ENCODE measurements at regions not wholly inside any gene's neighbourhood (a gene's known extent, or its start where the extent isn't known, plus 50 kb on each side); places are given as distances from the start of the nearest gene placed in this dataset.
"Not testable (repeated sequence)": the region's sequence is repeated elsewhere in the genome, so short reads cannot be mapped to it uniquely, and the experiment has no call there.

DNA sequence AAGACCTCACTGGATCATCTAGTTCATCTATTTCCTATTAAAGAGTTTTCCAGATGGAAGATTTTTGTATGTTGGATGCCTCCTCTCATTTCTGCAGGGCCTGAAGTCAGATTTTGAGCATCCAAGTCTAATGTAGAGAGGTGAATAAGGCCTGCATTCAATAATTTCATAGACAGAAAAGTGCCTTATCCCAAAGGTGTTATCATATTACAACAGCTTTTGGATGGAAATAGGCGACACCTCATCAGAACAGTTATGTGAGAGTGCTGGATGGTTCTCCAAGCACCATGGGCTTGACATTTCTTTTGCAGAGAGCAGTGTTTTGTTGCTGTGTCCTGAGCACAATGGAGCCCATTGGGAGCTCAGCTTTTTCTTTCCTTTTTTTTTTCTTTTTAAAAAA, 162.4 kb upstream of the MEOX2 start:
- no peak for DNase-seq

DNA sequence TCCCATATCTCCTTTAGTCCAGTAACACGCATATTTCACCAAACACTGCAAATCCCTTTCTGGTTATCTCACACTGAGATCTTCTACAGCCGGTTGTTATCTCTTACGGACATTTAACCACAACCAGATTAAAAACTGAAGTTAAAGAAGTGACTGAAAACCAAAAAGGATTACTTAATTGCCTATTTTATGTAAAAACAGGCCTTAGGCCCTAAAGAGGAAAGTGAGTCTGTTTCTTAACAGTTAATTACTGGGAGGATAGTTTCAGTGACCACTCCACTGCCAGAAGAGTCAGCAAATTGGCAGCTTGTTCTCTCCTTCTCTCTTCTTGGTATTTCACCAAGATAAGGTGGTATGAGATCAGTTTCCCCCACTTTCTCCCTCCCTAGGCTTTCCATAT, 161.9 kb upstream of the MEOX2 start:
- no peak for DNase-seq

DNA sequence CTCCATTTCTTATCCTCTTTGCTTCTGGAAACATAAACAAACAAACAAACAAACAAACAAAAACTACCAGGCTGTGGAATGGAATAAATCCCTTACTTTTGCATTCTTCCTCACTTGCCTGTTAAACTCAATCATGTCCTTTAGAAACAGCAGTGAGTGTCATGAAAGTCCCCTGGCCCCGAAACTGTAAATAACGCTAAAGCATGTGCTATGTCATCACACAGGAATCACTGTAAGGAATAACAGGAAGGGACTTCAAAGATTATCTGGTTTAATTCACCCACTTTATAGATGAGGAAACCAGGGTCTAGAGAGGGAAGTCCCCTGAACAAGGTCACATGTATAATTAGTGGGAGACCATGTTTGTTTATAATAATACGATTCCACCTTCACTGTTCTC, 159.4 kb upstream of the MEOX2 start:
- no peak for DNase-seq

DNA sequence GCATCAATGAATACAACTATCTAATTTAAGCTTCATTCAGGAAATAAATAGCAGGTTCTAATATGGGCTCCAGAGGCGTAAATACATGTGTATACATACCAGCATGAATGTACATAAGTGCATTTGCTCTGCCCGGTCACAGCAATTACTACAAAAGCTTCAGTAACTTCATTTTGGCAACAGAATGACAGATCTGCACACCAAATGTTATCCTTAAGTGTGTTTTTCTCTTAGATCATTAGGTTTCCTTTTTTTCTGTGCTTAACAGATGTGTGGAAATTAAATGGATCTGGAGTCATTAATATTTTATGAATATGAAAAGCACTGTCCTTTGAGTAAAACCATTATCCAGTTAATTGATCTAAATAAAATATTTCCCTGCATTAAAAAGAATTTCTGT, 159.0 kb upstream of the MEOX2 start:
- peak; percentile 31 for DNase-seq

DNA sequence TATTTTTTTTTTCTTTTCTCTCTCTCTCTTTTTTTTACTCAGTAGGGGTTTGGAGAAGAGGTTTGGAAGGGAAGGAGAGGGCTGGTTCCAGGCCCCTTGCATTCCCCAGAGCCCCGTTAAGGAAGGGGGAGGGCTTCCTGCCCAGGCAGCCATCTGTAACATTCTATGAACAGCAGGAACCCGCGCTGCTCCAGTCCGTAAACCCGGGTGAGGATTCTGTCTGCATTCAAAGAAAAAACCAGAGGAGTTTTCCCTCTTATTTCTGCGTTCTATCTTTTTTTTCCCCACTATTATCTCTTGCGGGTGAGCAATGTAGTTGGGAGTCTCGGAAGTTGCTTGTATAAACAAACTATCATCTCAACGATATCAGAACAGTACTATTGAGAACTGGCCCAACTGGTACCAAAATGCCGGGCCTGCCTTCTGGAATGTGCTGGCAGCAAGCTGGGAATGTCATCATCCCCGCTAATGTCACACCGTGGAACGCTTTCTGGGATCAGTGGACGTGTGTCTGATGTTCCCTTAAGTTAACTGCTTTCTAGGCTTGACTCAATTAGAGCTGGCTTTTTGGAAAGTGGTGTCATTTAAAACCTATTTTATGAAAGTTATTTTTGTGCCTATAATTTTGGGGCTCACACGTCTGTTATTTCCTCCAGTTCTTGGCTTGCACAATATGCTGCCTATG, 153.1 kb upstream of the MEOX2 start:
- DNase-seq: no peak

DNA sequence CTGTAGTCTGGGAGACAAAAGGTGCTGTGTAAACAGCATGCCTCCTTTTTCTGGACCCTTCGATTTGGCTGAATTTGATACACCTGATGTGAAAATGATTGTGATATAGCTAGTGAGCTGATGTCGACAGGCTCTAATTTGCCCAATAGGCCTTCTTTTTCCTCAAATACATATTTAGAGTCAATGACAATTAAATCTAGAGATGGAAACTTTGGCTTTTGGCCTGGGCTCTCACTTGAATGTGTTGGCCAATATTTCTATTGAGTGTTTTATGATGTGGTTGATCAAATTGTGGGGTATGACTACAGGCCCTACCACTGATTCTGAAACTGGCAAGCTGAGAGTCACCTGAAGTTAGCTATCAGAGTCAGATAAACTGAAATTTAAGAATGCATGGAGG, 151.8 kb upstream of the MEOX2 start:
- DNase-seq: no peak

DNA sequence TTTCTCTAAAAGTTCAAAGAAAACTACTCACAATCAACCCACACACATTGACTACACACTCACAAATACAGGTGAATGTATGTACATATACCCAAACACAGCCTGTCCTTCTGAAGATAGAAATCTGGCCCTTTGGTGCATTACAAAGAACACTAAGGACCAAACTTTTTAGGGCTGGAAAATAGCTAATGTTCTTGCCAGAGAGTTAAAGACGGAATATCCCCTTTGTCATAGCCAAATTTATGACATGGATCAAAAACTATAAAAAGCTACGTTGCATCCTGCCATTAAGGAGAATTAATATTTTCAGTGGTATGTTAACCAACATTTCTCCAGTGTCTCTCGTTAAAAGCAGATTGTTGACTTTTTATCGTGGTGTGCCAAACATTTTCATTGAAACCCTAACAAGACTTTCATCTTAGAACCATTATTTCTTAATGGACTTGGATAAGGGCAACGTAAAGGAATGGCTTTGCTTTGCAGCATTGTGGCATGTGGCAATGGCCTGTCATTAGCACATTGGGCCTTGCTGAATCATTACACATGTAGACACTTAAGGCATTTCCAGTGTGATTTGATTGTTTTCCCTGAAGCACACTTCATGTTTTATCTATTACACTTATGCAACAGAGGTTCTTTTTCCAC, 150.9 kb upstream of the MEOX2 start:
- no peak for DNase-seq

DNA sequence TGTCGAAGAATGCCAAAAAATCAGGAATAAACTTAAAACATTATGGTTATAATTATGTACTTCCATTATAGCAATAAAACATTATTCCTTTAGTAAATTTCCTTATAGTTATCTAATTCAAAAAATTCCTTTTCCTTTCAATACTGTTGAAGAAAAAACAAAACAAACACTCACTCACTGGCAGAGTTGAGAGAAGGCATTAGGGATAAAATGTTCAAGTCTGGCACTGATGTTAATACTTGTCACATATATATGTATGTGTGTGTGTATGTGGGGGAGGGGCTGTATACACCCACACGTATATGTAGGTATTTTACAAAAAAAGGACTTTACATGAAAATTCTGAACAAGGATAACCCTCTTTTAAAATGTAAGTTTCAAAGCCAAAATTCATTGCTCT, 150.2 kb upstream of the MEOX2 start:
- no peak for DNase-seq

DNA sequence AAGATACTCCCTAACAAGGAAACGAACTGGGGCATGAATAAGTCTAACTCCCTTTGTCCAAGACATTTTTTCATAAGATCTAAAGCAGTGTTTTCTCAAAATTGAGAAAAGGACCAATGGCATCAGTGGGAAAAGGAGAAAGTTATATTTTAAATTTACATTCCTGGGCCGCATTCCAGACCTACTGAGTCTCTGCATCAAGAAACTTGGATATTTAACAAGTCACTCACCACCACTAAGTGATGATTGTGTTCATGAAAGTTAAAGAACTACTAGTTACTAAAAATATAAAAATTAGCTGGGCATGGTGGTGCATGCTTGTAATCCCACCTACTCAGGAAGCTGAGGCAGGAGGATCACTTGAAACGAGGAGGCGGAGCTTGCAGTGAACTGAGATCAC, 149.6 kb upstream of the MEOX2 start:
- no peak for DNase-seq

DNA sequence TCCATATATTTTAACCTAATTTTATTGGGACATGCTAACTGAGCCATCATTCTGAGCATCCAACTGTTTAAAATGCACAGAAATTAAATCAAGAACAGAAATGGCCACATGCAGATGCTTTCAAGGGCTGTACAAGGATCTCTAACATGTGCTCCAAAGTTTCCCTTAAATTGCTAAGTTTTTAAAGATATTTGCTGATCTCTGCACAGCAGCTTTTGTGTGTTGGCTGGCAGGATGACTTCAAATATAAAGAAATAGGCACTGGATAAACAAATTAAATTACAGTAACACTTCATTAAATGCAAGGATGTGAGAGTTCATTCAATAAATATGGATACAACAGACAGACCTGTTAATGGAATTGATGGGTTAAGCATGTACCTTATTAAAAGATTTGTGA, 148.0 kb upstream of the MEOX2 start:
- no peak for DNase-seq

DNA sequence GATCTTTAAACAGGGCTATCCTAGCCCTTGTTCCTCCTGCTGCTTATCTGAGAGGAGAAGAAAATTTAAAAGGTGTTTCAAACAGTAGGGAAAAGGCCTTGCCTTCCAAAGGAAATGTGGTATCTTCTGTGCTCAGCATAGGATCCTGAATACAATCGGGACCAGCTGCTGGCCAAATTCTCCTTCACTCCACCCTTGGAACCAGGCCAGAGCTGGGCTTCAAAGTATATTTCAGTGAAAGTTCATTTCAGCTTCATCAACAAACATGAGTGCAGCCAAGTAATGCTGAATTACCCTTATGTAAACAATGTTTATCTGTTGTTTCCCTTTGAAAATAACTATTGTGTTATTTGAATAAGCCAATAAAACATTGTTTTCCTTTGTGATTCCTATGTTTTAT, 146.5 kb upstream of the MEOX2 start:
- peak; percentile 81 for DNase-seq

DNA sequence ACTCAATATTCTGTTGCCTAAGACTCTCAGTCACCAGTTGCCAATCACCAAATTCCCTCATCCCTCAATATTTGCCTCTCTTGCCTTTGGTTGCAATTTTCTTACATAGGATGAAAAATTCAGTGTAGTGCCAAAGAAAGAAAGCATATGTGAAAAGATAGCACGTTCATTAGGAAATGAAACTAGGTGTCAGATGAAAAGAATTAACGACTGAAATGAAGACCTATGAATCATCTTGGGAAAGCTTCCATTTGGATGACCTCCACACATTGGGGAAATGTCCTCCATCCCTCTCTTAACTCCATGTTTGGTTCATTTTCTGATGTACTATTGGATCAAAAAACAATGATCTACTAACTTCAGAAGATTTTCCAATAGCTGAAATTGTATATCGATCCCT, 145.1 kb upstream of the MEOX2 start:
- no peak for DNase-seq

DNA sequence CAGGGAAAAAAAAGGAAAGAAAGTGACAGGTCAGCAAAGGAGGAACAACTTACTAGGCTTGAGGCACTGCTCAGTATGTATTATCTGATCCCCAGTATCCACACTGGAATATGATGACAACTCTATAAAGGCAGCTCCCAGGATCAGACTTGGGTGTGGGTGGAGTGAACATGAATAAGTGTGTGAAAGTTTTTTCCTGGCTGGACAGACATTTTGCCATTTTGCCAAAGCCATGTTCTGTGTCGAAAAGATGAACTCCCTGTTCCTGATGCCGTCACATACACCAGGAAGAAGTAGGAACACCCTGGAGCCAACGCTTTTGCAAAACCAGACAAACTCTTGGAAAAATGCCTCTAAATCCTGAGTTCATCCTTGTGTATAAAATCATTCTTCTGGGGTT, 143.2 kb upstream of the MEOX2 start:
- no peak for DNase-seq

DNA sequence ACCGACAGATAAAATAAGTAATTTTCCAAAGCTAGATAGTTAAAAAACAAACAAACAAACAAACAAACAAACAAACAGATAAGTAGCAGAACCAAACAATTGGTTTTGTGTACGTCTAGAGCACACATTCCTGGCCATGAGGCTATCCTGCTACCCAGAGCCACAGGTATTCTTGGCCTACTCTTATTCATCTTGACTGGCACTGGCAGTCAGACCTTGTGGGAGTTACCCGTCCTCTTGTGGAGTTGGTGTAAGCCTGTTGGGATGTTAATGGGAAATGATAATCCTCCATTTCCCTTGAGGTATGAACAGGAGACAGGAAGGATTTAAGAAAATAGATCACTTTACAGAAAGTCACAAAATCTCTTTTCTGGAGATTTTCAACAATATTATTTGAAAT, 142.4 kb upstream of the MEOX2 start:
- no peak for DNase-seq

DNA sequence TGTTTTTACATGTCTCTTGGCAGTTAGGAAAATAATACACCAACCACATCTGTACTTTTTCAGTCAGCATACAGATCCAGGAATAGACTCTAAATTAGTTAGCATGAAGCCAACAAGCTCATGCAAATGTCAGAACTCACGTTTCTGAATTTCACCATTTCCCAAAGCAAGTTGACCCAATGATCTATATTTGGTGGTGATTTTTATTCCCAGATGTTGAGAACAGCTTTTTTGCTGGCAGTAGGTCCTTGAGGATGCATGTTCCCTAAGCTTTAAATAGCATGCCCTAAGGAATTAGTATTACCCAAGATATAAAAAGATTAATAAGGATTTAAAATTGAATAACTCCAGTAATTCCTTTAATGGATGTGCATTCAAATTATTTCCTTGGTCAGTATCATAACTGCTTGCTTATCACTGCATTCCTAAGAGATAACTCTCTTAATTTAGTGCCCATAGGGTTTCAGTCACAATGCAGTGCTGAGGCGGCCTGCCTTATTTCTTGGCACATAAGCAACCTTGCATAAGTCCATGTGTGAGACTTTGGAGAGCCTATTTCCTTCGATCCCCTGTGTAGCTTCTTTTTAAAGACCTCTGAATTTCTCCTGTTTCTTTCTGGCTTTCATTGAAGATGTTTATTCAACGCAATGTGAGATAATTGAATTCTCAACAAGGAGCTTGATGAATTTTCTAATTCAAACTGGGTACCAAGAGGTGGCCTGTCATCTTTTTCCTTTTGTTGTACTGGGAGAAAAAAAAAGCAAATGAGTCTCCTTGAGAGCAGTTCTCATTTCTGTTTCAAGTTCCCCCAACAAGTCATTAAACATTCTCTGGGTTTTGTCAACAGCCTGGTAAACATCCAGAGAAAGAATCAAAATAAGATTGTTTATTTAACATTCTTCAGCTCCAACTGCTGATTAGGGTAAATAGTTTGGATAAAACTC, 135.3 kb upstream of the MEOX2 start:
- no peak for DNase-seq

DNA sequence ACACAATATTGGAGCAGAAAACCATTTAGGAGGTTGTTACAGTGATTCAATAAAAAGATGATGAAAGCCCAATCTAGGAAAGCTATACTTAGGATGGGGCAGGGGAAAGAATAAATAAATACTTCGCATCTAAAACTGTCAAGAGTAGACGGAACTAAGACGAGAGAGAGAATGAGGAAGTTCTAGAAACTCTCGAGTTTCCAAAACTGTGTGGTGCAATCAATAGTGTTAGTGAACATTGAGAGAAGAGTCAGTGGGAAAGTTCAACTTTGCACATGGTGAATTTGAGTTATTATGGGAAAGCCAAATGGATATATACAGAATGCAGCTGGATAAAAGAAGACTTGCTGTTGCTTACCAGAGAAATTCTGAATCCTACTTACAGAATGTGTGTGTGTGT, 133.8 kb upstream of the MEOX2 start:
- DNase-seq: no peak

DNA sequence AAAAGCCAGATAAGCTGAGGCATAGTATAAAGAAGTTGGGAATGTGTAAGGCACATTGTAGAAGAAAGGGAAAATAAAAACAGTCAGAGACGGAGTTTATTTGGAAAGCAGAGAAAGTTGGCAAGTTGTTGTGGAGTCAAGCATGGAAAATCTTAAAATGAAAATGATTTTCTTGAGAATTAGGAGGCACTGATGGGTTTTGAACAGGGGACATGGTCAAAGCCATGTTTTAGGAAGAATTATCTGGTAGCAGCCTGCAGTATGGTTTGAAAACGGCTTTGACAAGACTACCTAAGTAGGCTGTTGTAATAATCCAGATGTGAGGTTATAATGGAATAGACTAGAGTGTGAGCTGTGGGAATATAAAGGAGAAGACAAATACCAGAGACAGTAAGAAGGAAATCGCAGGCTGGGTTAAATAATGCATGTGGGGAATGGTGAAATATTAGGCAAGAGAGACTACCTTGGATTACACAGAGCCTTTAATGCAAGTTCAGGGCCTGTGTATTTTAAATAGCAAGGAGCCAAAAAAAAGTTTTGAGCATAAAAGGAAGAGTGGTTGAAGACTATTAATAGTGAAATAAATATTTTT, 130.4 kb upstream of the MEOX2 start:
- no peak for DNase-seq

DNA sequence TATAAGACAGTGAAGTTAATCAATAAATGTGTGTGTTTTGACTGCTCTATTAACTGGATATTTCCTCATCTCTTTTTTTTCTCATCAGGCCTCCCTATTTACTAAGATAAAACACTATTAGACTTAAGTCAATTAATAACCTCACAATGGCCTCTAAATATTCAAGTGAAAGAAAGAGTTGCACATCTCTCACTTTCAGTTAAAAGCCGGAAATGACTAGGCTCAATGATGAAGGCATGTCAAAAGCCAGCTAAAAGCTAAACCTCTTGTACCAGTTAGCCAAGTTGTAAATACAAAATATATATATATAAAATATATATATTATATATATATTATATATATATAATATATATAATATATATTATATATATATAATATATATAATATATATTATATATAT, 127.0 kb upstream of the MEOX2 start:
- DNase-seq: no peak

DNA sequence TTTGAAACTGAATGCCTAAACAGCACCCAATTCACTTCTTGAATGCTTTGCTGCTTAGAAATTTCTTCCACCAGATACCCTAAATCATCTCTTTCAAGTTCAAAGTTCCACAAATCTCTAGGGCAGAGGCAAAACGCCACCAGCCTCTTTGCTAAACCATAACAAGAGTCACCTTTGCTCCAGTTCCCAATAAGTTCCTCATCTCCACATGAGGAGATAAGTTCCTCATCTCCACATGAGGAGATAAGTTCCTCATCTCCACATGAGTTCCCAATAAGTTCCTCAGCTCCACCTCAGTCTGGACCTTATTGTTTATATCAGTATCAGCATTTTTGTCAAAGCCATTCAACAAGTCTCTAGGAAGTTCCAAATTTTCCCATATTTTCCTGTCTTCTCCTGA, 123.9 kb upstream of the MEOX2 start:
- DNase-seq: not testable (repeated sequence)

DNA sequence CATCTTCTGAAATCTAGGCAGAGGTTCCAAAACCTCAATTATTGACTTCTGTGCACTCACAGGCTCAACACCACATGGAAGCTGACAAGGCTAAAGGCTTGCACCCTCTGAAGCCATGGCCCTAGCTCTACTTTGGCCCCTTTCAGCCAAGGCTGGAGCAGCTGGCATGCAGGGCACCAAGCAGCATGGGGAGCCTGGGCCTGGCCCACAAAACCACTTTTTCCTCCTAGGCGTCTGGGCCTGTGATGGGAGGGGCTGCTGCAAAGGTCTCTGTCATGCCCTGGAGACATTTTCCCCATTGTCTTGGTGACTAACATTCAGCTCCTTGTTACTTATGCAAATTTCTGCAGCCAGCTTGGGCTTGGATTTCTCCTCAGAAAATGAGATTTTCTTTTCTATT, 123.5 kb upstream of the MEOX2 start:
- not testable (repeated sequence) for DNase-seq

DNA sequence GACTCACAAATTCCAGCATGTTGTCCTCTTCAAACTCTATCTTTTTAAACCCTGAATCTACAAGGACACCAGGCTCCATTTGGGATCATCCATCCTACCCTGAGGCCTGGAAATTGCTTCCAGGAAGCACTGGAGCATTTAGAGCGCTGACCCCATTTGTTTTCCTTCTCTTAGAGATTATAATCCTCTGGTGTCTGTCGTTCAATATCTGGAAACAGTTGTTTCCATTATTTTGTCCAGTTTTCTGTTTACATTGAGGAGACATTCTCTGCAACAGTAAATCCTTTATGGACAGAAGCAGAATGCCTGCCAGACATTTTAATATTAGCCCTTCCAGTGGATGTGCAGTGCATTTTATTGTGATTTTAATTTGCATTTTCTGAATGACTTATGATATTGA, 119.4 kb upstream of the MEOX2 start:
- DNase-seq: no peak

DNA sequence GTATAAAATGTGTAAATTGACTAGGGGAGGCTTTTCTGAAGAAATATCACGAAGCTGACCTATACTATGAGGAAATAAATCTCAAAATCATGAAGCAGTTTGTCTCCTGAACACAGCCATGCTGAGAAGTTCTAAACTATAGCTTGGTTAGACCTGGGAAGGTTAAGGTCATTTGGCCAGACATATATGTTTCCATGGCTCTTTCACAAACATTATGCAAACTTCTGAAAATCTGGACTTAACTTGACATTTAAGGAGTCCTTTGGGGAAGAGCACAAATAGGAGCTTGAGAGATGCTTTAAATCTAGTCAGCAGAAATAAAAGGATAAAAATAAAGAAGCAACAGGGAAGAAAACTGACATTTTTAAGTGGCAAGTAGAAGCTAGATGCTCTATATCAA, 115.9 kb upstream of the MEOX2 start:
- no peak for DNase-seq

DNA sequence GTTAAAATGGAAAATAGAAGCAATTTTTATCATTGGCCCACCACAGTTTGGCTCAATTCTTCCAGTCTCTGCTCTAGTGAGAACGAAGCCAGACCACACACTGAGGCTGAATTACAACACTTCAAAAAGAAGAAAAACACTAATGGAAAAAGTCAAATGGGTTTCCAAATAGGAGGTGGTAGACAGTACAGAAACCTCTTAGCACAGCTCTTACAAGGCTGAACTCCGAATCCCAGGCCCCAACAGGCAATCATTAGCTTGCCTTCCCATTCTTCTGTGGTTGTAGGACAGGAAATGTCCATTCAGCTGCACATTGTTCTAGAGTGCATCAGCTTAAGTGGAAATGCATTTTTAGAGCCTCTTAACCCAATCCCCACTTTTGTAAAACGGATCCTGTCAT, 115.1 kb upstream of the MEOX2 start:
- no peak for DNase-seq

DNA sequence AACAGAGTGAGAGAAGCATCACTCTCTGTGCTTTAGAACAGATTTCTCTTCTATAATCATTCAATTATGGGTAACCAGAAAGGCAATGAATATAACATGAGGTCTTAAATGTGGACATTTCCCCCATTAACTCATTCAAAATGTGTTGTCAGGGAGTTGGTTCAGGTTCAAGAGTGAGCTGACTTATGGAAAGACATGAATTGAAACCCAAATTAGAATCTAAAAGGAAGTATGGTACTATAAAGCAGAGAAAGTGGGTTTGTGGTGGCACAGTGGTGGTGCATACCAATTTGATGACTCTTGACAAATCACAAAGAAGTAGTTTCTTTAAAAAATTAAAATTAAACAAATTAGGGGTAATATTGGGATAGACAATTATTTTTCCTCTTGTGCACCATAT, 114.6 kb upstream of the MEOX2 start:
- DNase-seq: no peak
